Limb (tissue), 2 donors: ENCODE measurements at regions not wholly inside any gene's neighbourhood (a gene's known extent, or its start where the extent isn't known, plus 50 kb on each side); places are given as distances from the start of the nearest gene placed in this dataset.

Experiments used
- DNase-seq, 2 donors: peaks; one replicate each; pipeline ENCODE4 v3.0.0-alpha.2; 2016; ENCODE audit errors: extremely low spot score in 2 of 2

DNA sequence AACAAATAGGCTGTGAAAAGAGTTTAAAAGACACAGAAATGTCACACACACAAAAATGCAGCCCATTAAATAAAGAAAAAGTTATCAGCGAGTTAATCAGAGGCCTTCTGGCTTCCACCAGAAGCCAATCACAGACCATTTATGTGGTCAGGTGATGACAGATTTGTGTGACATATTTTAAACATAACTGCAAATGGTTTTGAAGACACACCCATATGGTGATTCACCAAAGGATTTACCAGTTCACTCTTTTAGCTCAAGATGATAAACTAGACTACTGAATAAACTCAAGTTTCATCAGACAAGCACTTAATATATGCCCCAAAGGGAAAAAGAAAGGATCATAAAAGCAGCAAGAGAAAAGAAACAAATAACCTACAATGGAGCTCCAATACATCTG, 181.2 kb downstream of the SPANXN4 start:
- no peak for DNase-seq

DNA sequence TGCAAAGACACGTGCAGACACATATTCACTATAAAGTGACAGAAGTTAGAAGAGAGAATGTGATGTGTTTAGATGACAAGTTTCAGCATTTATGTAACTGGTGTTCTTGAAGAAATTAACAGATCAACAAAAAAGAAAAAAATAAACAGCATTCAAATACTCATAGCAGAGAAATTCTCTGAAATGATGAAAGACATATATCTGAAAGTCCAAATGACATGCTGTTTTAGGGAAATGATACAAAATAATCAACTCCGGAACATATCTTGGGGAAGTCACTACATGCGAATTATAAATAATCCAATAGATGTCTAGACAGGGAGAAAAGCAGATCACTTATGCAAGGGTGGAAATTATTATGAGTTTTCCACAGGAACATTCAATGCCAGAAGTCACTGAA, 146.0 kb downstream of the SPANXN4 start:
- DNase-seq = no peak

DNA sequence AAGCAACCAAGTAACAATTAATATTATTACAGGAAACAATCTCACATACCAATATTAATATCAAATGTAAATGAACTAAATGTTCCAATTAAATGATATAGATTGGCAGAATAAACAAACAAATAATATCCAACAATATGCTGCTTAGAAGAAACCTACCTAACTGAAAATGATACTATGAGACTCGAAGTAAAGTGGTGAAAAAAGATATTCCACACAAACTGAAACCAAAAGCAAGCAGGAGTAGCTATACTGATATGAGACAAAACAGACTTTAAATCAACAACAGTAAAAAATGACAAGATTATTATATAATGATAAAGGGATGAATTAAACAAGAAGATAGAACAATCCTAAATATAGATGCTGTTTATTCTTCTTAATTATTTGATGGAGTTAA, 140.1 kb downstream of the SPANXN4 start:
- no peak for DNase-seq

DNA sequence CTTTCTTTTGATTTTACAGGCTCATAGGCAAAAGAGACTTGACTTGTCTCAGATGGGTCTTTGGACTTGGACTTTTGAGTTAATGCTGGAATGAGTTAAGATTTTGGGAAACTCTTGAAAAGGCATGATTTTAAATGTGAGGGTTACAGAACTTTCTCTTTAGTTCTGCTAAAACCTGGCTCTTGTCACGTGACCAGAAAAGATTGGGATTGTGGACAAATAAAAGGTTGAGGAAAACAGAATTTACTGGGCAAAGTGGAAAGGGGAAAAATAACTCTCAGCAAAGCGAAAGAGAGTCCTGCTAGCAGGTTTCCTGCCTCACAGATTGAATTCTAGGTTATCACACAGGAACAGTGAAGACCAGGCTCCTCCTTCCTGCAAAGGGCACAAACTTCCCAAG, 114.0 kb downstream of the SPANXN4 start:
- DNase-seq = no peak

DNA sequence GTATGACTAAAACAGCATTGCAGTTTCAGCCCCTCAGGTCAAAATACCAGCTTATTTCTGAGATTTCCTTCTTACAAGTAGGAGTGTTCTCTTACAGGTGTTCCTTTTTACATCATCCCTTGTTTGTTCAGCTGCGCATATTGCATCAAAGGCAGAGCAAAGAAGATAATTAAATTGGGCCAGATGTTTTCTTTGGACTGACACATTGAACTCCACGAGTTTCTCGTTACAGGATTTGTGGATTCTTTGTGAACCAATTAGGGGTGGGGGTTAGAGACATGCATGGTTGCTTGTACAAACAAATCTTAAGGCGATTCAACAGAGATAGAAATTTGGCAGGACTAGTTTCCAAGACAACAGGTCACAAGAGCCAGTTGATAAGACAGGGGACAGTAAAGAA, 95.7 kb downstream of the SPANXN4 start:
- no peak for DNase-seq

DNA sequence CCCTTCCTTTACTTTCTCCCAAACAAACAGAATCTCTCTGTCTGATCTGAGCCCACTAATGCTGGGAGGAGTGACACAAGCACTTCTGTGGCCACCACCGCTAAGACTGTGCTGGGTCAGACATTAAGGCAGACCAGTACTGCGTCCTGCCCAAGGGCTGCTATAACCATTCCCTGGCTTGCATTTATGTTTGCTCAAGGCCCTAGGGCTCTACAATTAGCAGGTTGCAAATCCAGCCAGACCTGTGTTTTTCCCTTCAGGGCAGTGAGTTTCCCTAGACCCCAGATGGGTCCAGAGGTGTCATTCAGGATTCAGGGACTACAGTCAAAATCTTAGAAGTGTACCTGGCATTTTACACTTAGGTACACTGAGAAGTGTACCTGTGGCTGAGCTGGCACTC, 89.7 kb downstream of the SPANXN4 start:
- no peak for DNase-seq

DNA sequence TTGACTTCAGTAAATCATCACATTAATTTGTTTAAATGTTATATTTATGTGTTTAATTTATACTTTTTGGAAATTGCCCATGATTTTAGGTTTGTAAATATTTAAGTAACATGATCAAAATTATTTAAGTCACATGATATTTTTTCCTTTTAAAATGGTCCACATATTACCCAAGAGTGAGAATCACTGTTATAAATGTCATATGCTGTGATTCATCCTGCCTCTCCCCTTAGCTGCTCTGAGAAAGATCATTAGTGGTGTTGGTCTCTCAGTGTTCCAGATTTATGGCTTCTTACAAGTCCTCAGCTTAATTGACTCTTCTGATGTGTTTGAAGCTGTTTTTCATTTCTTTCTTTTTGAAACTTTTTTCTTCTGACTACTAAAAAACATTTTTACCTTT, 70.1 kb downstream of the SPANXN4 start:
- DNase-seq = no peak

DNA sequence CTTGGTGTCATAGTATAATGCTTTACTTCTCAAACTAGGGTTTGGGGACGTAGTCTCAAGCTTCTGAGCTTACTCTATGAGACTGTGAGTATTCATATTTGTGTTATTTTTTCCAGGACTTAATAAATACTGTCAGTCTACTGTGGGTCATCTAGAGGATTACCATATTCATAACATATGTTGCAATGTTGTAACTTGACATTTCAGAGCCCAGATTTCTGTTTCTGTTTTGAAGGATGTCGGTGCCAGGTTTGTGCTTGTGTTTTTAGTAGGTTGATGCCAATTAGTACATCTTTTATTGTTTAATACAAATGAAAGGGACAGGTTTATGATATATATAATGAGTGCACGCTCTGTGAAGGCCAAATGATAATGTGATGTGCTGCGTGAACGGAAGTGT, 69.6 kb downstream of the SPANXN4 start:
- no peak for DNase-seq

DNA sequence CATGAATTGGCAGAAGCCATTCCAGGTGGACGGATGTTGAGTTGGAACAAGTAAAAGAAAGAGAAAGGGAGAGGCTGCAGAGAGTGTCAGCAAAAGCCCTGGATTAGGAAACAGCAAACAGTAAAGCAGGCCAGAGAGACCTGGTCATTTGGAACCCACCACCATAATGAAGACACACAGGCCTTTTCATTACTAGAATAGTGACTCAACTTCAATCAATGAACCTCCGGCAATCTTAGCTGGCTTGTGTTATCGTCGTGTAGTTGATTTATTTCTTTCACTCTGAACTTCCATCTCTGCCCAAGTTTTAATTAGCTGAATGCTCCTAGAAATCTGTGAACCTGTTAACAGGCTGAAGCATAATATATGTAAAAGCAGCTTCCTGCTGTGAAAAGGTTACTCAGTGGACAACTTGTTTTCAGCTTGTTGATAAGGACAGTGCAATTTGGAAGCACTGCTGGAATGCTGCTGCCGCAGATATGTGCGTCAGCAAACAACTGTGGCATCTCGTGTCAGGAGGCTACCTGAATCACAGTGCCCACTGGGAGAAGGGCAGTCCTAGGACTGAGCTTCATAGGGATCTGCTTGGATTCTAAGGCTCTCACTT, 68.8 kb downstream of the SPANXN4 start:
- no peak for DNase-seq
